ENCODE measurements at regions not wholly inside any gene's neighbourhood (a gene's known extent, or its start where the extent isn't known, plus 50 kb on each side); places are given as distances from the start of the nearest gene placed in this dataset.

- TF ChIP-seq POLR2AphosphoS5 (IDR thresholded peaks at IDR 0.05; ENCODE audit: borderline replicate concordance, low read depth, low read length) (no peak), EZH2 (IDR thresholded peaks at IDR 0.05) (no peak)
These were observed 323.9 kb upstream of the RND3 start for GRCh38 chr2:150811259-150811855.
